Right cardiac atrium (tissue), 5 donors: ENCODE measurements at regions not wholly inside any gene's neighbourhood (a gene's known extent, or its start where the extent isn't known, plus 50 kb on each side); places are given as distances from the start of the nearest gene placed in this dataset.
A peak's percentile ranks its signal among the peaks of the same experiment; 100 is the strongest.
"Not testable (repeated sequence)": the region's sequence is repeated elsewhere in the genome, so short reads cannot be mapped to it uniquely, and the experiment has no call there.

Source experiments
- ATAC-seq, 2 donors: fragments of 200-7000 bp; cut with Tn5 transposase; one replicate each; pipeline versions ENCODE4 v1.8.0 to v1.9.1; 2020; ENCODE audit warnings: moderate library complexity in 2 of 2, mild to moderate bottlenecking in 1 of 2
- DNase-seq, 3 donors: peaks; one replicate each; pipeline ENCODE4 v3.0.0-alpha.2; 2020
- H3K27ac ChIP-seq: one replicate; pipeline ENCODE4 v1.5.1; 2013; ENCODE audit warnings: mild to moderate bottlenecking, low read length, control low read depth, moderate library complexity
- H3K27me3 ChIP-seq: one replicate; pipeline ENCODE4 v1.6.1; 2013; ENCODE audit not compliant: control insufficient read depth, insufficient read depth
- H3K4me1 ChIP-seq: one replicate; pipeline ENCODE4 v1.6.1; 2013; ENCODE audit warnings: low read length; ENCODE audit not compliant: control insufficient read depth, insufficient read depth
- H3K4me3 ChIP-seq: one replicate; pipeline ENCODE4 v1.5.1; 2013; ENCODE audit warnings: low read length, control low read depth
- H3K9me3 ChIP-seq: one replicate; pipeline ENCODE4 v1.6.1; 2013; ENCODE audit warnings: low read length; ENCODE audit not compliant: control insufficient read depth
- WGBS: extraction: QIAGEN DNeasy Blood & Tissue Kit; methylation state at CpG from one replicate; pipeline ENCODE4 v1.1.7; 2013; 5-methylcytosine and 5-hydroxymethylcytosine counted together
- intact Hi-C, 4 donors: fragments of 100-400 bp; cut with DNase I; formaldehyde crosslinking; loops; one replicate each; pipeline versions ENCODE4 v1.11.0 to v1.14.0; 2022 to 2023
- donor health status: healthy with polysubstance abuse.
- donor health status: DM: no; HTN: yes; CAD: no.
- donor health status: DM: no; HTN: no; CAD: no.
- donor health status: DM: no; HTN: yes; CAD: no; lungs with severe emphysema.
- donor health status: DM: yes; HTN: yes; CAD: no.

DNA sequence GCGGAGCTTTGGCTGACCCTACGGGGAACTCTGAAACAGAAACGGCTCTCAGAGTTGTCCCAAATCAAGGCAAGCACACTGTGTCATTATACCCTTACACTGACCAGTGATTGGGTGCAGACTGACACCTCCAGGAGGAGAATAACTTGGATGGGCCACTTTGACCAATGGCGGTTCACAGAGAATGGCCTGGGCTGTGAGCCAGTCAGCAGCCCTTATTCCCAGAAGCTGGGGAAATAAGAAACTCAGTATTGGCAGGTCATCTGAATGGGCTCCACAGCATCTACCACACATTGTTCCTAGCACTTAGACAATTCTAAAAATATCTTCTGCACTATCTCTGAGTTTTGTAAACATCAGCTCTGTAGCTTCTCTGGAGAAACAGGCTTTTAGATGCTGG is 265.2 kb downstream of the ADGRL2 start:
- ATAC-seq (peak; percentile 63 to 95), DNase-seq (peak; percentile 28 to 88 (median 75))
- H3K9me3 ChIP-seq = no peaks in the 10 kb centered on the region
- H3K4me1 ChIP-seq = peaks cover 2% of the 10 kb centered on the region
- H3K27me3 ChIP-seq = no peaks in the 10 kb centered on the region
- 46% methylated on average over 4 of the region's 4 CpGs for WGBS
- no peak overlapping the region for H3K4me3 ChIP-seq
- intact Hi-C loops = no loop called here
- no peak overlapping the region for H3K27ac ChIP-seq

DNA sequence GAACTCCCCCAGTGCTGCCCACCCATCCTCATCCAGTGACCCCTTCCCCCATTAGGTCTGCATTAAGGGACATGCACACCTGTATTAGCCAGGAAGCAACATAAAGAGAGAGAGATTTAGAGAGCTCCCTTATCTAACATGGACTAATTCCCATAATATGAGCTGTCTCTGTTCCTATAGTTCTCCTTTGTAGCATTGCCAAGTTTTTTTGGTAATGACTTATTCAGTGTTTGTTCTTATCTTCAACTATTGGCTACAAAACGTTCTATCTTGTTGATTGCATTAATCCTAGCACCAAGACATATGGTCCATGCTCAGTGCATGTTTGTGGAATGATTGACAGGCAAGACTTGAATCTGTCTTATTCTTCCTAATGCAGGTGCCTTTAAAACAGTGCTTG is 264.0 kb downstream of the ADGRL2 start:
- H3K4me1 ChIP-seq = peaks cover 2% of the 10 kb centered on the region
- 8% methylated on average over 1 of the region's 1 CpG for WGBS
- no peaks in the 10 kb centered on the region for H3K9me3 ChIP-seq
- ATAC-seq (no peak), DNase-seq (no peak)
- no peak overlapping the region for H3K27ac ChIP-seq
- no peak overlapping the region for H3K4me3 ChIP-seq
- no peaks in the 10 kb centered on the region for H3K27me3 ChIP-seq
- intact Hi-C loops = no loop called here

DNA sequence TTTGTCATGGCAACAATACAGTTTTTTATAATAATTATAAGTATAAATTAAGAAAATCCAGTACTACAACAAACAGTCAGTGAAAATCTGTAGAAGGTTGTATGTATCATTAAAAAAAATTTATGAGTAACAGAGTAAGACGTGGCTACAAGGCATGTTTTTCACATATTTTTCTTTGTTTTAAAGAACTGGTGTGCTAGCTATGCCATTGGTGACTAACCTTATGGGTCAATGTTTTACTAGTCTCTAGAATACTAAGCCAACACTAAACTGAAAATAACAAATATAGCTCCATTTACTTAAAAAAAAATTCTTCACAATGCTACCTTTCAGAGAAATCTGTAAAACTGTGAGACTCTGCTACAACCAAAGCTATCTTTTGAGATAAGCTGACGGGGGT is 261.5 kb downstream of the ADGRL2 start:
- Histone ChIP-seq H3K27me3 (no peaks in the 10 kb centered on the region), H3K4me1 (peaks cover 2% of the 10 kb centered on the region), H3K4me3 (no peak overlapping the region), H3K27ac (no peak overlapping the region), H3K9me3 (no peaks in the 10 kb centered on the region)
- no peak for DNase-seq
- intact Hi-C loops = no loop called here
- no peak for ATAC-seq
- WGBS = 67% methylated on average over 2 of the region's 2 CpGs

DNA sequence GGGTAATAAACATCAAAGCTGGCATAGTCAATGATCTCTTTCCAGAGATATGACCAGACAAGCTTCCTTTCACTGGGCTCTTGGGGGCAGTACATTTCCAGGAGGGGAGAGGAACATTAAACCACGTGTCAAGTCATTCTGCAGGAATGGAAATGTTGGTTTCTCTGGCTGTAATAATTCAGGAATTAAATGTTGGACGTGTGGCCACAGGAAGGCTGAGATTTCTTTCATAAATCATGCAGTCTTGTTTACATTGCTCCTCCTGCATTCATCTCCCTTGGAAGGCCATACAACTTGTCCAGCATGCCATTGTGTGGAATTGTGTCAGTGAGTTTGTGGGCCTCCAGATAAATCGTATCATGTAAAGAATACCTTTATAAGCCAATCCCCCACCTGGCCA is 259.2 kb downstream of the ADGRL2 start:
- H3K4me1 ChIP-seq = no peaks in the 10 kb centered on the region
- DNase-seq = no peak
- WGBS = 51% methylated on average over 3 of the region's 3 CpGs
- H3K27me3 ChIP-seq = no peaks in the 10 kb centered on the region
- ATAC-seq = no peak
- intact Hi-C loops = no loop called here
- H3K27ac ChIP-seq = no peak overlapping the region
- H3K4me3 ChIP-seq = no peak overlapping the region
- H3K9me3 ChIP-seq = no peaks in the 10 kb centered on the region

DNA sequence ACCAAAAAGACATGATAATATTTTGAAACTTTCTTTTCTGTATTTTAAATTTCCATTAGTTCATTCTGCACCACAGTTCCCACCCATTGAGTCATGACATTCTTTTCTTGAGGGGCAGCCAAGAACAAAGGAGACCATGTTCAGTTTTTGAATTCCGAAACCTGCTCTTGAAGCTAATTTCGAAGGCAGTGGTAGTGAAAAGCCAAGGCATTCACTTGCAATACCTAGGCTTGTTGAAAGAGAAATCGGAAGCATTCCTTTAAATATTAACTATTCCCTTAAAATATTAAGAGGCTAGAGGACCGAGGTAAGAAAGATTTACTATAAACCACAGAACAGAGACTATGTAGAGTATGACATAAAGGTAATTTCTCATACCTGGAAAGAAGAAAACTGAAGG is 256.3 kb downstream of the ADGRL2 start:
- Histone ChIP-seq H3K4me3 (no peak overlapping the region), H3K27ac (no peak overlapping the region), H3K9me3 (no peaks in the 10 kb centered on the region), H3K27me3 (no peaks in the 10 kb centered on the region), H3K4me1 (no peaks in the 10 kb centered on the region)
- WGBS = 90% methylated on average over 4 of the region's 4 CpGs
- ATAC-seq (no peak), DNase-seq (no peak)
- intact Hi-C loops = no loop called here

DNA sequence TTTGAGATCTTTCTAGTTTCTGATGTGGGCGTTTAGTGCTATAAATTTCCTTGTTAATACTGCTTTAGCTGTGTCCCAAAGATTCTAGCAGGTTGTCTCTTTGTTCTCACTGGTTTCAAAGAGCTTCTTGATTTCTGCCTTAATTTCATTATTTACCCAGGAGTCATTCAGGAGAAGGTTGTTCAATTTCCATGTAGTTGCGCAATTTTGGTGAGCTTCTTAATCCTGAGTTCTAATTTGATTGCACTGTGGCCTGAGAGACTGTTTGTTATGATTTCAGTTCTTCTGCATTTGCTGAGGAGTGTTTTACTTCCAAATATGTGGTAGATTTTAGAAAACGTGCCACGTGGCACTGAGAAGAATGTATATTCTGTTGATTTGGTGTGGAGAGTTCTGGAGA is 254.6 kb downstream of the ADGRL2 start:
- H3K27ac ChIP-seq, DNase-seq, intact Hi-C loops, H3K9me3 ChIP-seq, H3K27me3 ChIP-seq, ATAC-seq, H3K4me1 ChIP-seq, H3K4me3 ChIP-seq: not testable (repeated sequence)
- WGBS = 89% methylated on average over 4 of the region's 4 CpGs

DNA sequence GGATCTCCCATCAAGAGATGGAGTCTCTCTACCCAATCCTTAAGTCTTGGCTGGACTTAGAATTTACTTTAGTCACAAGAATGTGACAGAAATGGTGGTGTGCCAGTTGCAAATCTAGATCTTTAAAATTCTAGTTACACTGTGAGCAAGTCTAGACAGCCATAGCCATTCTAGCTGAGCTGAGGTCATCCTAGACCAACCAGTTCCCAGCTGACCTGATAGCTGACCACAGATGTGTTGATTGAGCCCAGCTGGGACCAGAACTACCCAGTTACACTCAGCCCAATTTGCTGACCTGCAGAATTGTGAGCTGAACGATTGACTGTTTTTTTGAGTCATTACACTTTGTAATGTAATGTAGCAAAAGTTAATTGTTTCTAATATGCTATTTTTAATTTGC is 251.8 kb downstream of the ADGRL2 start:
- intact Hi-C loops = no loop called here
- H3K9me3 ChIP-seq = no peaks in the 10 kb centered on the region
- H3K27me3 ChIP-seq = no peaks in the 10 kb centered on the region
- no peak overlapping the region for H3K4me3 ChIP-seq
- H3K27ac ChIP-seq = no peak overlapping the region
- DNase-seq (no peak), ATAC-seq (no peak)
- 67% methylated on average over 1 of the region's 1 CpG for WGBS
- no peaks in the 10 kb centered on the region for H3K4me1 ChIP-seq

- WGBS = 94% methylated on average over 8 of the region's 8 CpGs
- Histone ChIP-seq H3K4me3 (no peak overlapping the region), H3K4me1 (no peaks in the 10 kb centered on the region), H3K27me3 (no peaks in the 10 kb centered on the region), H3K9me3 (no peaks in the 10 kb centered on the region), H3K27ac (no peak overlapping the region)
- DNase-seq (no peak), ATAC-seq (no peak)
- intact Hi-C loops = no loop called here
These were observed 247.9 kb downstream of the ADGRL2 start for GRCh38 chr1:82048596-82048995.

- Histone ChIP-seq H3K4me1 (no peaks in the 10 kb centered on the region), H3K27me3 (no peaks in the 10 kb centered on the region), H3K4me3 (no peak overlapping the region), H3K9me3 (no peaks in the 10 kb centered on the region), H3K27ac (no peak overlapping the region)
- no peak for DNase-seq
- ATAC-seq = no peak
- intact Hi-C loops = no loop called here
These were observed 244.5 kb downstream of the ADGRL2 start for GRCh38 chr1:82045221-82045620.

- no peak overlapping the region for H3K4me3 ChIP-seq
- no peaks in the 10 kb centered on the region for H3K4me1 ChIP-seq
- no peaks in the 10 kb centered on the region for H3K27me3 ChIP-seq
- ATAC-seq (no peak), DNase-seq (no peak)
- intact Hi-C loops = no loop called here
- H3K9me3 ChIP-seq = no peaks in the 10 kb centered on the region
- no peak overlapping the region for H3K27ac ChIP-seq
These were observed 243.8 kb downstream of the ADGRL2 start for GRCh38 chr1:82044536-82044935.

- intact Hi-C loops = no loop called here
- DNase-seq = no peak
- no peaks in the 10 kb centered on the region for H3K9me3 ChIP-seq
- no peak for ATAC-seq
- WGBS = 68% methylated on average over 3 of the region's 3 CpGs
- H3K4me1 ChIP-seq = no peaks in the 10 kb centered on the region
- H3K4me3 ChIP-seq = no peak overlapping the region
- H3K27ac ChIP-seq = no peak overlapping the region
- no peaks in the 10 kb centered on the region for H3K27me3 ChIP-seq
These were observed 243.4 kb downstream of the ADGRL2 start for GRCh38 chr1:82044111-82044510.

DNA sequence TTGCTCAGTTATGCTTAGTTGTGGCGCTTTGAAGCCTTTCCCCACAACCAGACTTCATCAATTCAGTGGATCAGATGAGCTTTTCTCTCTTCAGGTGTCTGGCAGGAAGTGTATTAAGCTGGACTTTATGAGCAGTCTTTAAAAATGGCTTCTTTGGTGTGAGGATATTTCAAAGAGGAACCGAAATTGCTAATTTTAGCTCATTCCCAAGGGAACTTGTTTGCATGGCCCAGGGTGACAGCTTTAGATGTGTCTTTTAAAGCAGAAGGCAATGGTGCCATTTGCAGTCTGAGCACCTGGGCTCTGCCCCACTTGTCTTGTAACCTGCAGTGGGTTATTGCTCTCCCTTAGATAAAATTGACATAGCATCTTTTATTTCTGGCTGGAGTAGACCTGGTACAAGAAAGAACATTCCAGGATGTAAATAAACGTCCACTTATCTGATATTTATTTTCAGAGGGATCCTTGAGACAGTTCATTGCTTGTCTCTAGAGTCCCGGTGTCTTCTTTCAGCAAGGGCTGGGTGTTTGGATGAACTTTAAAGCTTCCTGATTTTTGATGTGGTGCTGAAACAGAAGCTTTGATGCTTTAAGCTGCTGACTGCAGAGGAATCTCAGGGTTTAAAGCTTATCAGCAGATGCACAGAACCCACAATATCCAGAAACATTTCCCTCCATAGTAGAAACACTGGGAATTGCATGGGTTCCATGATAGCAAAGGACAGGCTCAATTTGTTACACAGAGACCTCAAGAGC is 241.7 kb downstream of the ADGRL2 start:
- Histone ChIP-seq H3K4me3 (no peak overlapping the region), H3K9me3 (no peaks in the 10 kb centered on the region), H3K27ac (no peak overlapping the region), H3K27me3 (no peaks in the 10 kb centered on the region), H3K4me1 (no peaks in the 10 kb centered on the region)
- intact Hi-C loops = no loop called here
- no peak for DNase-seq
- ATAC-seq = no peak
- WGBS = 61% methylated on average over 4 of the region's 4 CpGs
